CD4-positive, alpha-beta T cell treated with Interleukin-21 for 1 hour (primary cell): ENCODE measurements at regions not wholly inside any gene's neighbourhood (a gene's known extent, or its start where the extent isn't known, plus 50 kb on each side); places are given as distances from the start of the nearest gene placed in this dataset.

ENCODE experiments used
- DNase-seq: peaks from one replicate; pipeline ENCODE4 v3.0.0-alpha.2; 2020

DNA sequence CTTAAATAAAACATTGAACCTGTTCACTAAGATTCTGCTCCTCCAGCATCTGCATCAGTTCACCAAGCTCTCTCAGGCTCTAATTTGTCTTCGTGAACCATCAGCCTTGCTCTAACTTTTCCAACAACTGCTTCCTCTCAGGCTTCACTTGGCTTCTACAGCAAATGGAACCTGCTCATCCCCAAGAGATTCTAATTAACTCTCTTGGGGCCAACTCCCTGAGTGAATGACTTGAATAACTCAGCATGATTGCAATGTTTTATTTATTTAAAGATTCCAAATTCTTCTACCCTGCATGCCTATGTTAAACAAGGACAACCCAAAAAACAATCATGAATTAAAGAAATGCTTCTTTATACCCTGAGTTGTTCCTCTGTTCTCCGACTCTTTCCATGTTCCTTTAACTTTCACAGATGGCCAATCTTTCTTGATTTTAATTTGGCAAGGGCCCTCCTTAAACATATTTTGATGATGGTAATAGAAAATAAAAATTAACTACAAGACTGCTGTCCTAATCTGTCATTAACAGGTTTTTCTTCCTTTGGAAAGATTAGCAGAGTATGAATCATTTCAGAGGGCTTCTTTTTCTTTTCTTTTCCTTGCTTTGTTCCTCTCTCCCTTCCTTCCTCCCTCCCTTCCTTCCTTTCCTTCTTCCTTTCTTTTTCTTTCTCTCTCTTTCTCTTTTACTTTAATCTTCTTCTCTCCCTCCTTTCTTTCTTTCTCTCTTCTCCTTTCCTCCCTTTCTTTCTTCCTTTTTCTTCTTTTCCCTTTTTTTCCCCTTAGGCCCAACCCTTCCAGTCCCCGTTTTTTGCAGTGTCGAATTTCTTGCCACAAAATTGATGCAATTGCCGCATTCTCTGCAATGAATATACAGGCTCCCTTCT, 195.0 kb upstream of the RHOBTB1 start:
- no peak for DNase-seq

DNA sequence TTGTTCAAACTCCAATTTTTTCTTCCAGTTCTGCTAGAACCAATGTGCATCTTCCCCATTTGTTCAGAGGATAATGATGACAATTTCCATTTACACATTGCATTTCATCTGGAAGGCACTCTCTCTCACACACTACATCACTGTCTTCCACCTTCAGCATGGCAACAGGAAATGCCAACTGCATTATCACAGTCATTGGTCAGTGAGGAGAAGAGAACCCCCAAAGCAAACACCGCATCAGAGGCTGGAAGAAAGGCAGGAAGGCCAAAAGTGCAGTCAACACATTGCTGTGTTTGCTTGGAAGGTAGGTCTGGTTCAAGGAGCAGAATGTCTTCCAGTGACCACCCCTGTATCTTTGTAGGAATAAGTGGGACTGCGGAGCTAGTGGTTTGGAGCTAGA, 192.2 kb upstream of the RHOBTB1 start:
- no peak for DNase-seq

DNA sequence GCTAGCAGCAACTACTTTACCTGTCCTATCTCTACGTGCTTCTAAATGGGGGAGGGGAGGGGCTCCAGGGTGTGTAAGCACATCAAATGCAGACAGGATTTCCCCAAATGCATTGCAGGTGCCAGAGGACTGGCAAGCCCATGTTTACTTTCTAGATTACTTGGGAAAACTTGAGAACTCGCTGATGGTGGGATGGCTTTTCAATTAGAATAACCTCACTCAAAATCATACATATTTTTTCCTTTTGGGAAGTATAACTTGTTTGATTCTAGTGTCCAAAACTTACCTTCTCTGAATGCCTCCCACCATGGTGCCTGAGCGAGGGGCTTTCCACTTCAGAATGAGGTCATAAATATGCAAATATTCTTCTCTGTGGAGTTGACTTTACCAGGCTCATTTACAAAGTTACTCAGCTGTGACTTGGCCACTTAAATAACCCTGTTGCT, 191.3 kb upstream of the RHOBTB1 start:
- no peak for DNase-seq

DNA sequence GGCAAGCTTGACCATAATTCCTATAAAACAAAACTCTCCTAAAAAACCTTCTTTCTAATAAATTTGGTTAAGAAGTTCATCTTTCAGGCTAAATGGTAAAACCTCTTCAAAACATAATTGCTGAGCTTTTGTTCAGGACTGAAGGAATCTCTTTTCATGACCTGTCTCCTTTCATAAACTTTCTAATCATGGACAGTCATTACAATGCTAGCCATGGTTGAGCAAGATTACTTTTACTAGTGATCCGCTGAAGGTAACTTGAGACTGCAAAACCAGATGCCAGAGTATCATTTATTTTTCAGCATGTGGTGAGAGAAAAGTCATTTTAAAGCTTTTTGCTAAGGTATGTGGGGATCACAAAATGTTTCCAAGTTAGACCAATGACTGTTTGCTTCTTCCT, 186.4 kb upstream of the RHOBTB1 start:
- no peak for DNase-seq

DNA sequence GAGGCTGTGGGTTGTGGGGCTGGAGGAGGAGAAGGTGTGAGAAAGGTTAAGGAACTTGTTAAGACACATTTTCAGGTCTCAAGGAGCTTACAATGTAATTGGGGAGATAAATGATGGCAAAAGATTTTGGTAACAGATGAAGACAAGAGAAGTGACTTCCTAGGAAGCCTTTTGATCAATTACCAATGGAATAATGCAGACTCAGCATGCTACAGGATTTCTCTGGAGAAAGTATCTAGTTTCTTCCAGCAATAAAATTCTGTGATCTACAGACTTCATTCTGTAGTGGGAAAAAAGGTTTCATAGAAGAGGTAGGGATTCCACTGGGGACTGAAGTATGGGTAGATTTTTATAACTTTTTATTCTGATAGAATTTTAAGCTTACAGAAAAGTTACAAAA, 184.2 kb upstream of the RHOBTB1 start:
- no peak for DNase-seq

DNA sequence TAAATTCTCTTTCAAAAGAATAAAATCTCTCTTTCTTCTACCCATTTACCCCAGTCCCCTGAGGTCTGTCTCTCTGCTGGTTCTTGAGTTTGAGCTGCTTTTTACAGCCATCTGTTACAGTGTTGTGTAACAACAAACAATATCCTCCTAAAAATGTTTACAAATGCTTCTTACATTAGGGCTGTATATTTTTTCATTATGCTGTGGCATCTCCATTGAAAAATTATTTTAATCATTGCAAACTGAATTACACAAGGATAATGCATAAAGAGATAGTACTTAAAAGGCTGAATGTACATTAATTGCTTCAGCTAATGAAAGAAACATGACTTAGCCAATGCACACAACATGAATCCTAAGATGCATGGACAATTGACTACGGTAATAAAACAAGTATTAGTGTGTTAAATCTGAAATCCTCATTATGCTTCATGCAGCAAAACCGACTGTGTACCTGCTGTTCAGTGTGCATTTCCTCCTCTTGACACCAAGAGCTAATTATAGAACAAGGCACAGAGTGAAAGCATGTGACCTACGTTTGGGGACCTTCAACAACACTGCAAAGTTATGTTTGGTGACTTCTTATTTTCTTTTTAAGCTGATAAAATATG, 181.7 kb upstream of the RHOBTB1 start:
- no peak for DNase-seq

DNA sequence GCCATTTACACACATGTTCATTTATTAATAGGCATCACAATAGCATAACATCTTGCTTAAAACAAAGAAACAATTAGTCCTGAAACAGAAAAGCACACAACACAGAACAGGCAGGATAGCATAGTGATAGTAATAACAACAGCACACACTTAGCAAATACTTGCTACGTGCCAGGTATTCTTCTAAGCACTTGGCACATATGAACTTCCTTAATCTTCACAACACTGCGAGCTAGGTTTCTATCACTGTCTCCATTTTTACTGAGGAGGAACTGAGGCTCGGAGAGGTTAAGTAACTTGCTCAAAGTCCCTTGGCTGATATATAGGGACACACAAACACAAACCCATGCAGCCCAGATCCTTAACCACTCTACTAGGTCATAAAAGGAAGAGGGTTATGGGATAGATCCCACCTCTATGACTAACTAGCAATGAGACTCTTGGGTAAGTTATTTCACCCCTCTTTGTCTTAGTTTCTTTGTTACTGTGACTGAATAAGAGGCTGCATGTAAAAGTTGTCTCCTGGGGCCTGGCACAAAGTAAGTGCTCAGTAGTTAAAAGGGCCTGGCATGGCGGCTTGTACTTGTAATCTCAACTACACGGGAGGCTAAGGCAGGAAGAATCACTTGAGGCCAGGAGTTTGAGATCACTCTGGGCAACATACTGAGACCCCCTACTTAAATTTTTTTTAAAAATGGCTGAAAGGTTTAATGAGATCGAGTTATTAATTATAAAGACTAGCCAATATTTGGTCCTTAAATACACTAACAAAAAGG, 181.0 kb upstream of the RHOBTB1 start:
- DNase-seq = no peak

DNA sequence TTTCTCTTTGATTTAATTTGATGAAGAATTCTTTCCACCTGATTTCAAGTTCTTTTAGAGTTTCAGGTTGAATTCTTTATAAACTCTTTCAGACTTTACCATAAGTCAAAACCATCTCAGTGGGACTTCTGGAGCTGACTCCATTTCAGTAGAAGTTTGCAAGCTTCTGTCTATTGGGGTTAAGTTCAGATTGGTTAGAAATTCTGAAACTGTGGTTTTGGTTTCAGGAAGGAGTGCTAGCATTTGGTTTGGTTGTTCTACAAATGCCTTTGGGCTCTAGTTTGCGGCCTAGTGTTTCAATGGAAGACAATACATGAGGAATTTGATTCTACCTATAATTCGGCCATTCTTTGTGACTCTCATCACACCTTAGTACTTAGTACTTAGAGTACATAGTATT, 176.8 kb upstream of the RHOBTB1 start:
- DNase-seq = no peak

DNA sequence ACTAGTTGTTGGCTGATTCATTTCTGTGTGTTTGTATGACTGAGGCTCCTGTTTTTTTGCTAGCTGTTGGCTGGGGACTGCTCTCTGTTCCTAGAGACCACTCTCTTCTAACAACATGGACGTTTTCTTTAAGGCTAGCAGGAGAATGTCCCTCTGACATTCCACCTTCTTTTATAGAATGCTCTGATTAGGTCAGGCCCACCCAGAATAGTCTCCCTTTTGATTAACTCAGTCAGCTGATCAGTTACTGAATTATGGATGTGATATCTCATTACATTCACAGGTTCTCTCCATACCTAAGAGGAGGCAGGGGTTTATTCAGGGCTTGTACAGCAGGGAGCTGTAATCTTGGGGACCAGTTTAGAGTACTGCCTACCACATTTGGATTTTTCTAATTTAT, 175.6 kb upstream of the RHOBTB1 start:
- no peak for DNase-seq

DNA sequence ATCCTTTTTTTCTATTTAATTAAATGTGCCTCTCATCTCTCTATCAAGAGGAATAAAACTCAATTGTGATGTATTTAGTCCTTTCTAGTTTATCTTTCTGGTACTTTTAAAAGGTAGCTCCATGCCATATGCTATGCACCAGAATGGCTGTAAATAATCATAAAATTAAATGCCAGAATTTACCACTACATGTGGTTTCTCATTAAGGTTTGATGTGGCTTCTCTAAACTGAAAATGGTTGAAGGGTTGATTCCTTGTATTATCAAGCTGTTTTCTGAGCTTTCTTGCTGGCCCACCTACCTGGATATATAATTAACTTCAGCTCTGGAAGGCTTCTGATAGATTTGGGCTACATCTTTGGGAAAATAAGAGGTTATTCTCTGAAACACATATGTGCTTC, 171.9 kb upstream of the RHOBTB1 start:
- no peak for DNase-seq

DNA sequence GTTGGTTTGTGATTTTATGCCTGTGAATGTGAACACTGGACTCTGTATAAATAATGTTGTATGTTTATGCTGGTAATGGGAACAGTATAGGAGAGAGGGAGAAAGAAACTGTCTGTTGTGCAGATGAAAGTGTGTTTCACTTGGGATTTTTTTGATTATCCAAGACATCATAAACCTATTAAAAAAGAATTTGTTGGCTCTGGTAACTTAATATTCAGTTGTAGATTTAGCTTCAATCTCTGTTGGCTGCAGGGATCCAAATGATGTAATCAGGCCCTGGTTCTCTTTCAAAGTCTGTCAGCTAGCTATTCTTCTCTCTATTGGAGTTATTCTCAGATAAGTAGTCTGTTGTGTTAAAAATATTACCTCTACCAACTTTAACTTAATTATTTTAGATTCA, 168.8 kb upstream of the RHOBTB1 start:
- DNase-seq = no peak

DNA sequence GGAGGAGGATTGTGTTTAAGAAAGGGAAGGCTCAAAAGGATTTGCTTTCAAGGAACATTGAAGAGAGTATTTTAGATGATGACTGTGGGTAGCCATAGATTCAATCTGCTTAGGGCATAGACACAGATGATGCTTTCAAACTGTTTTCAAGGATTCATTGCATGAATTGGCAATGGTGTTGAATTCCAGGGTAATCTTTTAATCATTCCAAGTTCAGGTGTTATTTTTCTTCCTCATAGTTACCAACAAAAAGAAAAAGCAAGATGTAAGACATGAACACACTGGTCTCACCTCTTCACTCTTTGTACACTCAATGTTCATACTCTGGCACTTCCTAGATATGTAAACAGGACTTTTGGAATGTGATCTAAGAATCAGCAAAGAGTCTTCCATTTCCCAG, 167.0 kb upstream of the RHOBTB1 start:
- DNase-seq = no peak

DNA sequence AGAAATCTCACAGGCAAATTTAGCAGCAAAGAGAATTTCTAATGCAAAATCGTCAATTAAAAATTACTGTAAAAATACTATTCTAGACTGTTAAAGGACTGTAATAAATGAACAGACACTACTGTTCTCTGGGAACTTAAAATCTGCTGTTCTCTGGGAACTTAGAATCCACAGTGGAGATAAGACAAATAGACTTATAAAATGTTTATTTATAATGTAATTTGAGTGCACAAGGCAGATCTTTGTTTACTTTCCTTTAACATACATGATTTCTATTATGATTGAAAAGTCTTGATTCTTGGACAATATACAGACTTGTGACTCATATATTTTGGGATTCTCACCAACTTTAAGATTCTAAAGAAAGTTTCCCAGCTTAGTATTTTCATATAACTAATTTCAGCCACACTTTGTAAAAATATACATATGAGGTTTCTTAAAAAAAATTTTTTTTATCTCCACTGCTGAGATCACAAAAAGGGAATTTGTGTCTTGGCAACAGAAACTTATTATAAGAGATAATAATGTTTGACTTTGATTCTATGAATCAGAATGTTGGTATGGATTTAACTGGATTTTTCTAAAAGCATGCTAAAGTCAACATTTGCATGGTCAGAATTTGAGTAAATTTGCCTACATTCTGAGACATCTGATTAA, 166.3 kb upstream of the RHOBTB1 start:
- DNase-seq = no peak

DNA sequence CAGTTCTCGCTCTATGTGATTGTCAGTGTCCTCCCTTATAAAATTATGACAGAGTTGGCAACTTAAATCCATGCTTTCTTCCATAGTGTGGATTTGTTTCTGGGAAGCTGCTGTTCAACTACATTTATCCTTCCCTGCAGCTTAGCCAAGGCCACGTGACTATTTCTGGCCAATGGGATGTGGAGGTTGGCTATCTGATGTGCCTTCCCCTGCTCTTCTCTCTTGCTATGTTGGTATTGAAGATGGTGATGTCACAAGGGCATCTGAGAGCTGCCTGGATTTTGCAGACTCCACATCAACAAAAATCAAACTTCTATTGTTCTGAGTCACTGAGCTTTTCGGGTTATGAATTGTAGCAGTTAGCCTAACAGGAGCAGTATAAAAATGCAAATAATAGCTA, 164.9 kb upstream of the RHOBTB1 start:
- DNase-seq = no peak

DNA sequence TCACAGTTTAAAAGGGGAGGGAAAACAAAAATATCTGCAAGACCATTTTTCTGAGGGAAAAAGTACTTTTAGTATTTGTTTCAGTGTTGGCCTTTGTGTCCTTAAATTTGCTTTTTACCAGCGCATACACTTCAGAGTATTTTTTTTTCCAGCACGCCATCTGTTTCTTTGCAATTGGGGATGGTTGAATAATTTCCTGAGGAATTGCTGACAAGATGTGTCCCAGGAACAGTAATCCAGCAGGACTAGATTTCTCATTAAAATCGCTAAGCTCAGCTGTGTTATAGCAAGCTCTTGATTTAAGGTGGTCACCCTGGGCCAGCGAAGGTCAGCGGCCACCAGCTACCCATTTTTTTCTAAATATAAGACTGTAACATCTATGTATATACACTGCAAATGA, 156.9 kb upstream of the RHOBTB1 start:
- no peak for DNase-seq

DNA sequence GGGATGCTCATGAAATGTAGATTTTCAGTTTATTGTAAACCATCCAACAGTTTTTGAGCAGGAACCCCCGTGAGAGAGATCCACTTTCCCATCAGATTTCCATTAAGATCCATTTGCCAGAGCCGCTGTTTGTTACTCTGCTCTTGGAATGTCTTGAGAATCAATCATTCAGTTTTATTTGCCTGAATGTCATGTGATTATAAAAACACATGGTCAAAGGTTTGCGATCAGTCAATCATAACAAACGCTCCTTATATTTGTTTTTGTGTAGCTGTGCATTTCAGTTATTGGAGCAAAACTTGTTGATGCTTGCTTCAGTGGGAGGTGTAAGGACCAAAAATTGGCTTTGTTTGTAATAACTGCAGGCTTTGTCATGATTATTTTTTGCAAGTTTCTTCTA, 155.8 kb upstream of the RHOBTB1 start:
- DNase-seq = no peak

DNA sequence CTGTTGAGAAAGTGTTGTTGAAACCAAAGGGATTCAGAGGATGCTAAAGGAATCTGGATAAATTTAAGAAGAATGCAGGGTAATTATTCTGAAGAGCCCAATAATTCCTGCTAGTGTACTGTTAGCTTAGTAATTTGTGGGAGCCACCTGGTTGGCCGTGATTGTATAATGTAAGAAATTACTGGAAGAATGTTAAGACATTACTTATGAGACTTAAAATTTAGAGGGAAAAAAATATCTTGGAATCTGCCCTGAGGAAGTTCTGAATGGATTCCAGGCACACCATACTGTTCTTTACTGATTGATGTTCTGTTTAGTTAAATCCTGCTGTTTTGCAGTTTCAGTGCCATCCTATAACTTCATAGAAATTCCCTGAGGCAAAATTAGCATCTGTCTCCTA, 155.0 kb upstream of the RHOBTB1 start:
- DNase-seq = no peak

DNA sequence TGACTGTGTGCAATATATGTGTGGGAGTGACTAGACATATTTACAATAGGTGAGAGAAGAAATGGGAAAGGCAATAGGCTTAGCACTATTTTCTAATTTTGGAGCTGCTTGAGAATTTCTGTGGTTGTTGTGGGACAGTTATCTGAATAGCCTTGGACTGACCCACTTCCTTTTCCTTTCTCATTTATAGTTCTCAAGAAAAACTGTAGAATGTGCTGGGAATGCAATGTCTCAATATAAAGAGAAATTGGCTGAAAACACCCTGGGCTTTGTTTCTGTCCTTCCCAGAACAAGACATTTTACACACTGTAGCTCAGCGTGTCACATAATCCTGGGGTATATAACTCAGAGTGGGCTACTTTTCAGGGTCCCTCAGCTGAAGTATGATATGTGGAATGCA, 153.0 kb upstream of the RHOBTB1 start:
- DNase-seq = no peak

DNA sequence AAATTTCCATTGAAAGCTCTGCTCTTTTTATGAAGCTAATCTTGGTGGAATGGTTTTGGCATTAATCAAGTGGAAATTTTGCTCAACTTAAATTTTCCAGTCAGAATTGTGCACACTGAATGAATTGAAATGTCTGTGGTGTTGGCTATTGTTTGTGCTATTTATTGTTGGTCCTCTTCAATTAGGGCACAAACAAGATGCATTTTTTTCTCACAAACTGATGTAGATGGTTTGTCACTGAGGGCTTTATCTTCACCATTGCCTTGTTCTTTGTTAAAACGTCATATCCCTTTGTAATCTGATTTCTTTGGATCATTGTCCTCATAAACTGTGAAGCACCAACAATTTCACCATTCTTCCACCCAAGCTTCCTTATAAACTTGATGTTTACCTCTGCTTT, 152.1 kb upstream of the RHOBTB1 start:
- no peak for DNase-seq

DNA sequence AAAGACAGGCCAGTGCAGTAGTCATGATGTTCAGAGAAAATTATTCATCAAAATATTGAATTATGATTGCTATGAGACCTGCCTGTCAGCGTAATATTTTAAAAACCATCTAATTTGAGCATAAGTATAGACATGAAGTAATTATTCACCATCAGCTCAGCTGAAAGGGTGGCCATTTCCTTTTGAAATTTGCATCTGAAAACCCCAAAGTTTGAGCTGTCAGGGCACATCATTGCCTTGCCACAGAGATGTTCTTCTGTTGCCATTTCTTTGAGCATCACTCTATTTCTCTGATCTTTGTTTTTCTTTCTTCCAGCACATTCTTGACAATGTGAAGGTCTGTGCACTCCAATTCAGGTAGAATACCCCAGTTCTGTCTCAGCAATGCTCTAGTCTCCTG, 147.5 kb upstream of the RHOBTB1 start:
- DNase-seq = no peak

DNA sequence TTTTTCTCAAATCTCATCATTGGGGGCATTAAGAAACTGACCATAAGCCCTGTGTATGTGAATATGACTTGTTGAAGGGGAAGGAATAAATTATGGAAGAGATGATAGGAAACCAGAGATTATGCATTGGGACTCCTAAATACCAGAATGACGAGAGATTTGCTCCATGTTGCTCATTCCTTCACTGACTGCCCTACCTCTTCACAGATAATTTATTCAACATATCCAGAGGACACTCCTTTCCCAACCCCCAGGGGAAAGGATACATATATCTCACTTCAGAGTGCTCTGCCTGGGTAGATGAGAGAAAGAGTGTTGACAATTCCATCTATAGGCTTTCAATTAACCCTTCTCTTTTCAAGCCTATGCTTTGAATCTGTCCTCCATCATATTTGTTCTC, 145.3 kb upstream of the RHOBTB1 start:
- DNase-seq = no peak

DNA sequence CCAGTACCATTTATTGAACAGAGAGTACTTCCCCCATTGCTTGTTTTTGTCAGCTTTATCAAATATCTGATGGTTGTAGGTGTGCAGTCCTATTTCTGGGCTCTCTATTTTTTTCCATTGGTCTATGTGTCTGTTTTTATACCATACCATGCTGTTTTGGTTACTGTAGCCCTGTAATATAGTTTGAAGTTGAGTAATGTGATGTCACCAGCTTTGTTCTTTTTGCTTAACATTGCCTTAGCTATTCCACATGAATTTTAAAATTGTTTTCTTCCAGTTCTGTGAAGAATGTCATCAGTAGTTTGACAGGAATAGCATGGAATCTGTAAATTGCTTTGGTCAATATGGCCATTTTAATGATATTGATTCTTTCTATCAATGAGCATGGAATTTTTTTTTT, 140.5 kb upstream of the RHOBTB1 start:
- no peak for DNase-seq

DNA sequence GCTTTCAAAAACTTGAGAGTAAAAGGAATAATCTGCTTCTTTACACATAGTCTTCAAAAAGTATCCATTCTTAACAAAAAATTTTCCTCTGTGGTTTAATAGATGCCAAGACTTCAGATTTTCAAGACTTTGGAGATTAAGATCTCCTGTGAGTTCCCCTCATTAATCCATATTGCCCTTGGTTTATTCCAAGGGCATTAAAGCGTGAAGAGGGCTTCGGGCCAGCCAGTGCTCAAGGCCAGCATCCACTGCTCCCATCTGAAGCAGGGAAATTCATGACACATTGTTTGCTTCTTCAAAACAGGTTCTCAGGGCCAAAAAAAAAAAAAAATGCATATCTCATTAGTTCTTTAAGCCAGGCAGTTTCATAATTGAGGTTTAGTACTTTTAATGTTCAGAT, 137.3 kb upstream of the RHOBTB1 start:
- no peak for DNase-seq
